ENCODE measurements at regions not wholly inside any gene's neighbourhood (a gene's known extent, or its start where the extent isn't known, plus 50 kb on each side); places are given as distances from the start of the nearest gene placed in this dataset.

- H3K27ac ChIP-seq: no peak overlapping the region
- TF ChIP-seq CTCF (conservative IDR thresholded peaks at IDR 0.05) (no peak), ZFX (IDR thresholded peaks at IDR 0.05) (no peak)
Measured at GRCh38 chr3:168611826-168612225, 516.1 kb upstream of the GOLIM4 start.

- TF ChIP-seq ZFX (IDR thresholded peaks at IDR 0.05): no peak
- no peak for TF ChIP-seq CTCF (conservative IDR thresholded peaks at IDR 0.05)
- no peak overlapping the region for H3K27ac ChIP-seq
Measured at GRCh38 chr3:168608926-168609325, 513.2 kb upstream of the GOLIM4 start.

GRCh38 chr3:168604767-168605166 lies 509.0 kb upstream of the GOLIM4 start:
- no peak overlapping the region for H3K27ac ChIP-seq
- no peak for TF ChIP-seq ZFX (IDR thresholded peaks at IDR 0.05)
- TF ChIP-seq CTCF (conservative IDR thresholded peaks at IDR 0.05): no peak

- no peak overlapping the region for H3K27ac ChIP-seq
- TF ChIP-seq ZFX (IDR thresholded peaks at IDR 0.05) (no peak), CTCF (conservative IDR thresholded peaks at IDR 0.05) (no peak)
Measured at GRCh38 chr3:168598250-168598649, 502.5 kb upstream of the GOLIM4 start.

- no peak overlapping the region for H3K27ac ChIP-seq
- no peak for TF ChIP-seq CTCF (conservative IDR thresholded peaks at IDR 0.05)
- no peak for TF ChIP-seq ZFX (IDR thresholded peaks at IDR 0.05)
Measured at GRCh38 chr3:168596175-168596823, 500.6 kb upstream of the GOLIM4 start.

DNA sequence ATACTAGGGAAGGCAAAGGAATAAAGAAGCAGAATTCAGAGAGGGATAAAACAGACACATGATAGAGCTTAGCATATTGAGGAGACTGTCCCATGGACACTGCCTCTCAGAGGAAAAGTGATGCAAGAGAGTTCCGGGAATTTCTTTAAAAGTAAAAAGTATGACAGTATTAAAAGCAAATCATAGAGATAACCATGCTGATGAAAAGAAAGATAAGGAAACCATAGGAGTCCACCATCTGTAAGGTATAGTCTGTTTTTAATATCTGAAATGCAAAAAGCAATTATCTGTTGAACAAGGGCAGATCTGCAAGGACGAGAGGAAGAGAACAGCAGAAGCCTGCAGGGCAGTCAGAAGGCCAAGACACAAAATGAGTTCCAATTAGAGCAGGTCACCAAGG lies 495.9 kb upstream of the GOLIM4 start:
- H3K27ac ChIP-seq: no peak overlapping the region
- TF ChIP-seq CTCF (conservative IDR thresholded peaks at IDR 0.05): no peak
- no peak for TF ChIP-seq ZFX (IDR thresholded peaks at IDR 0.05)

DNA sequence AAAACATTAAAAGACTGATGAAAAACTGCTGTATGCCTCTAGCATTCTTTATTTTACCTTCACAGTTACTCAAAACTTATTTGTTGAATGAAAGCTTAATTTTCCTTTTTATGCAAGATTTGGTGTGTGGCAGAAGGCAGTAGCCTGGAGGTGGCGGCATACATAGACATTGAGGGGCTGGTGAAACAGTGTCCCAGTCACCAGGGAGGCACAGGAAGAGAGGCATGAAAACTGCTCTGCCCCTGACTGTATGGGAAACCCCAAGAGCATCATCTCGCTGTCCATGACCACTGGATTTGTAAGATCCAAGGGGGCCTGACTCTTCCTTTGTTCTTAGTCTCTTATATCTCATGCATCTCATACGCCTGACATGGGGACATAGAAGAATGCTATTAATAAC lies 493.7 kb upstream of the GOLIM4 start:
- TF ChIP-seq CTCF (conservative IDR thresholded peaks at IDR 0.05): no peak
- no peak for TF ChIP-seq ZFX (IDR thresholded peaks at IDR 0.05)
- no peak overlapping the region for H3K27ac ChIP-seq
